GM19043 (cell line): ENCODE measurements at regions not wholly inside any gene's neighbourhood (a gene's known extent, or its start where the extent isn't known, plus 50 kb on each side); places are given as distances from the start of the nearest gene placed in this dataset.

Source experiments
- ATAC-seq: cut with Tn5 transposase; IDR thresholded peaks from one replicate; pipeline ENCODE4 v1.9.1; 2021; ENCODE audit warnings: low read depth; ENCODE audit not compliant: unreplicated experiment

DNA sequence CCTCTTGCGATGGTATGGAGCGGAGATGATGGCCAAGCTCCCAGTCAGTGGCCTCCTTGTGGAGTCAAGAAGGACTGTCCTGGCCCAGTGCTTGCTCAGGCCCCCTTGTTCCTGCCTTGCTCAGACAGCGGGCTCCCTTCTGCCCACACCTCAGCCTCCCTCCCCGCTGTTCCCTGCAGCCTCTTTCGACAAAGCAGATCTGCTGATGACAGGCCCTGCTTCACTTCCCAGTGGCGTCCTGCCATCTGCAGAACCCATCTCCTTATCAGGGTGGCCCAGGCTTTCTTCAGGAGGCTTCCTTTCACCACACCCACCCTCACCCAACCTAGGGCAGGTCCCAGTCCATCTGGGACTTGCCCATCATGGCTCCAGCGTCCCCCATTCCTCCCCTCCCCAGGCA lies 80.0 kb downstream of the CLDN34 start:
- ATAC-seq = no peak

DNA sequence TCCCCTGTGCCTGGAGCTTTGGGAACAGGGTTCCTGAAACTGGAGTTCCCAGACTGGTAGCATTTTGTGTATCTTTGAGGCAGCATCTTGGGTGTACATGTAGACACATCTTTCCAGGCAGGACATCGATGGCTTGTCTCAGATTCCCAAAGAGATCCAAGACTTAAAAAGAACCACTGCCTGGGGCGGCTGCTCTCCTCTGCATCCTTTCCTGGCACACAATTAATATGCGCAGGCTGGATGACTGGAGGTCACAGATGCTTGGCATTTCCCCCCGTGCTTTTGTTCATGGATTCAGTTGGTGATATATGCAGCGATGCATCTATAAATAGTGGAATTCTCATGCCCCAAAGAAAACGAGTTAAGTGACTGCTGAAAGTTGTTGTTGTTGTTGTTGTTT lies 80.5 kb downstream of the CLDN34 start:
- no peak for ATAC-seq

DNA sequence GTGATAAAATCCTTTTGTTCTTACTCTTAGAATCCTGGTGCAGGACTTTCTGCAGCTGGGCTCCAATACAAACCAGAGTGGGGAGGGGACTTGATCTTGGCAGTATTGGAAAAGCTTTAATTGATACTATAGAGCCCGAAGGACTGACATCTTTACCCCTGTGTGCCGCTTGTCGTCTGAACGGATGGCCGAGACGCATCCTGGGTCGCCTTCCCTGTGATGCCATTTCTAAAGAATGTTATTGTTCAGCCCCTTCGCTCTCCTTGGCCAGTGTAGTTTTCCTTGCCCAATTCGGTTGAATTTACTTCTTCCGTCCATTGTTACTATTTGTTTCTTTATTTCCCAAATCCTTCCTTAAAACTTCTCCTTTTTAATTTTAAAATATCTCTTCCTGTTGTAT lies 80.9 kb downstream of the CLDN34 start:
- no peak for ATAC-seq

DNA sequence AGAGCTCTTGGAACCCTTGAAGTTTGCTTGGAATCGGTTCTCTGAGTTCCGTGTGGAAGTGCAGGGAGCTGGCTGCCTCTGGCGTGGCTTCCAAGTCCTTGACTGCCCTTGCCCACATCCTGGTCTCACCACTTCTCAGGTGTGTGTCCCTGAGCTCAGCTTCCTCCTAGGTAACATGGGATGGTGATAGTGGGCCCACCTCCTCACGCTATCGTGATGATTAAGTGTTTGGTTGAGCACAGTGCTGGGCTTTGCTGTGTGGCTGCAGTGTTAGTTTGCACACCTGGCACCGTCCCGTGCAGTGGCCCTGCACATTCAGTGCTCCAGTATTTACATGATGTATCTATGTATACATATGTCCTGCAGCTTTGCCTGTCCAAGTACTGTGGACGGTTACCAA lies 81.5 kb downstream of the CLDN34 start:
- no peak for ATAC-seq

DNA sequence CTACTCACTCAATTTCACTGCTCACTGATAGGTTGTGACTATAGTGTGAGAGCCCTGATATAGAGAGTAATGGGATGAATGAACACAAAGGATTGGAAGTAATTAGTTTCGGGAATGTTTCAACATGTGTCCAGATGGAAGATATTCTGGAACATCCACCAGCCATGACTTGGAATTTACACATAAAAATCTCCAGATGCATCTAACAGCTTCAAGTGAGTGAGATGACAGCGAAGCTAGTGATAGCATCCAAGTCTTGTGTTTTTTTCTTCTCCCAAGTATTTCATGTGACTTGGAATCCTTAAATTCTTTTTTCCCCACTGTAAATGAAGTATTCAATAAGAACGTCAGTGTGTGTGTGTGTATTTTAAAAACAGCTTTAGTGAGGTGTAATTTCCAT lies 82.1 kb downstream of the CLDN34 start:
- ATAC-seq = no peak

DNA sequence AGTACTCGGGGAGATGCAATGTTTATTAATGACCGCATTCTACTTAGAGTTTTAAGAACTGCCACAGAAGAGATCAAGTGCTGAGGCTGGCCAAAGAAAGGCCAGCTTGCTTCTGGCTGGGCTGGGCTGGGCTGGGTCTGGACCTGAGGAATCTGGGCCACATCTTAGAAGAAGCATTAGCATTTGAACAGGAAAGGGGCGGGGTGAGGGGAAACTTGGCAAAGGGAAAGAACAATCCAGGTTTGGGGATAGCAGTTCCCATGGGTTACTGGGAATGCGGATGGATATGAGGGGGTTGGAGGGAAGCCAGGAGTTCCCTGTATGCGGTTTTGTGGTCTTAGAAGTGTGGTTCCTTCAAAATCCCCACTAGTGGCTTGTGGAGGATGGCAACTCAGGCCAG lies 83.3 kb downstream of the CLDN34 start:
- ATAC-seq = no peak

DNA sequence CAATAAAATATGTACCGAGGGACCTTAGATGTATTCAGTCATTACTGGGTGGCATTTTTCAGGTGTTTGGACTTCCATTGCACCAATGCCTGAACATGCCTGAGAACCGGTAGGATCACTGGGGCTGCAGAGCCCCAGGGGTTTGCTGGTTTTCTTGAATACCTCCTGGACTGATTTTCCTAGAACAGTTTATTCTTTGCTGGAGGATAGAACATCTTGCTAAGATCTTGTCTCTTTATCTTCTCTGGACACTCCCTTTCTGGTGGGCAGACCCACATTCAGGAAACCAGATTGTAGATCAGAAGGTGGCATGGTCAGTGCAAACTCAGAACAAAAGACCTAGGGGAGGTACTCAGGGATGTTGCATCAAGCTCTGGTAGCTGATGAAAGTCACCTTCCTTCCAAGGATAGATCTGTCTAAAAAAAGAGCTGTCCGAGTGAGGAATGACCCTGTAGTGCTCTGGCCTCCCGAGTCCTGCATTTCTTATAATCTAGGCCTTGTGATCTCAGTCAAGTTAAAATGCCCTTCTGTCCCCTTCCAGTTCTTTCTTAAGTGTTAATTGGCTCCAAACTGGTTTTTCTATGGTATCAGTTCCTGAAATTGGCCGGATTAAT lies 84.8 kb downstream of the CLDN34 start:
- ATAC-seq = no peak

DNA sequence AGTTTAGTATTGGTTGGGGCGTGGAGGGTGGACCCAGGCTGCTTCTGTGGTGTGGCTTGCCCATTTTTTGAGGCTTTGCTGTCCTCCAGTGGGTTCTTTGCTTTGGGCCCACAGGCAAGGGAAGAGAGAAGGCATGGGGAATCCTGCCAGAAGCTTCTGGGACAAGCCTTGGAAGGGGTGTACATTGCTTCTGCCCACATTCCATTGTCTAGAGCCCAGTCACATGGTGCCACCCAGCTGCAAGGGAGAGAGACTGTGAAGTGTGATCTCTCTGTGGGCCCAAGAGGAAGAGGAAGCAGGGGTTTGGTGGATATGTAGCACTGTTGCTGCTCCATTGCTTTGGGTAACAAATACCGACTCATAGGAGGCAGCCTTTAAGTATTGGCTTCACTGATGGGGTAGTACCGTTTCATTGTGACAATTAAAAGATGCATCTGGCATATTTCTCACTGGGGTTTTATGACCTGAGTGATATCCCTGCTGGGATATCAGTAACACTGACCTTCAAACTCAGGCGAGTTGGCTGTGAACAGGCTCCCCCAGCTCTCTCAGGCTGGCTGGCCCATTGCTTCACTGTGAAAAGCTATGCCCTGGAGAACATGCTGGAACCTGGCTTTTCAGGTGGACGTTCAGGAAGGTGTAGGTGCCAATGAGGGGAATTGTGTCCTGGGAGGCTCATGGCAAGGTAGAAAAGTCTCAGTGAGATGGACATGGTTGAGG lies 85.9 kb downstream of the CLDN34 start:
- no peak for ATAC-seq

DNA sequence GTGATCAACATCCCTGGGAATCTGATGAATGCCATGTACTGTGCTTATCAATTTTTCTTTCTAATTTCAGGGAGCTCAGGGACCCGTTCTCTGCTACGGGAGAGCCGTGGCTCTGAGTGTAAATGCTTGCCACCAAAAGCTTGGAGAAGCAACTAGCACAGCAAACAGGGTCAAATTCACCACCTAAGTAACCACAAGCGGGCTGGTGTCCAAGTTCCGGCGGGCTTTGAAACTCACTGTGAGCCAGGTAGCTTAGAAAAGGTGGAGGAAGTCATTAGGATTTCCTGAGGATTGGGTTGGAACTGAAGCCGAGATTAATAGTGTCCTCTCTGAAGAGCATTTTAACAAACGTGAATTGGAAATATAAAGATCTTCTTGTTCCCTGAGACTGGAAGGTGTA lies 87.2 kb downstream of the CLDN34 start:
- ATAC-seq = no peak

DNA sequence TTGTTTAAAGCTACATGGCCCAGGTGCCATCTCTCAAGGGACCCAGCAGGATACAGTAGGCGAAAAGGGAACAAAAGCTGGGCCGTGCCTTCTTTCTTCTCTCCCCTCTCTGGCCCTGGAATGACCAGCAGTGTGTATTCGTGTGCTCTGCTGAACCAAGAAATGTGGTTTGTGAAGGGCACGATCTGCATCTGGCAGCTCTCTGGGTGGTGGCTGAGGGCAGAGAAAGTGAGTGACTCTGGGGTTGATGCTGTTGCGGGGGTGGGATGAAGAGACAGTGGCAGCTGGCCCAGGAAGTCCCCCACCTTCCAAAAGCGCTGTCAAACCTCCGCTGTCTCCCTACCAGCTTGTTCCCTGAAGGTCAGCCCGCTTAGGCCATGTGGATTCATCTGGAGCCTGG lies 88.3 kb downstream of the CLDN34 start:
- no peak for ATAC-seq

DNA sequence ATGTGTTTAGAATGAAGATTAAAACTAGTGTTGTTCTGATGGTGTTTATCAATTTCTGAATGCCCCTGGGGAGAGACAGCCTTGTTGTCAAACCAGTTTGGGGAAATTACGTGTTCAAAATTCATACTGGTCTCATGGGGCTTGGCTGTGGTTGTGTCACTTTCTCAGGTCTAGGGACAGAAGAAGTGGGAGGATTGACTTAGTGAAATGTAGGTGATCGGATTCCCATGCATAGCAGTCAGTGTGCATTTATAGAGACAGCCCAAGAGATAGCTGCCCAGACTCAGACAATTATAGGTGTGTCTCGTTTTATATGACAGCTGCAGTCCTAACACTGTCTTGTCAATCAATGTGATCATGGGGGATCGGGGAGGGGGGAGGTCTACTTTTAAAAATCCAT lies 94.4 kb upstream of the CLCN4 start:
- ATAC-seq = peak; percentile 45

DNA sequence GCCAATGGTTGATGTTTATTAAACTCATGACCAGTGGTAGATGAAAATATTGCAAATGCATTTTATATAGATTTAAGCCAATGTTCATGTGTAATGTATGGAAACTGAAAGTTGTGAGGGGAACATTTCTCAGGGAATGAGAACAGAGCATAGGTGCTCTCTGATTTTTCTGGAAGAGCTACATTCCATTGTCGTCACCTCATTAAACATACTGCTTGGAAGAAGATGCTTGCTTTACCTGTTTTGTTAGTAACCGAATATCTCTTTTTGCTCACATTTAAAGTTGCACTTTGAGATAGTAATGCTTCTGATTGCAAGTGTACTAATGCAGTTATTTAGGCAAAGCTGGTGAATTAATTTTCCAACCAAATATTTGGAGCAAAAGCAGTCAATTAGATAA lies 93.8 kb upstream of the CLCN4 start:
- ATAC-seq = no peak

DNA sequence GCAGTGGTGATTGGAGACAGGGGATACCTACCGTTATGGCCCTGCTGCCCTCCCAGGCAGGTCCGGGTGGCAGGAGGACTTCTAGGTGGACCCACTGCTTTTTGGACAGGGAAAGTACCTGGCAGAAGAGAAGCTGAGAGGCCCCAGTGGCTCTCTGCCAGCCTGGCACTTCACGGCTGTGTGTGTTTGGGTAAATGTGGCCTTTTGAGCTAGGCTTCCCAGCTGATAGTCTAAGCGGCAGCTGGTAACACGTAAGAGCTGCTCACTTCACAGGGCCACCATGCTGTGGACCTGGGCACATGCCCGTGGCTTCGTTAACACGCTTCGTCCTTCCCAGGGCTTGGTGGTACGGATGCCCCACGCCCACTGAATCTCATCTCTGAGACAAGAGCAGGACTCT lies 92.0 kb upstream of the CLCN4 start:
- ATAC-seq = no peak

DNA sequence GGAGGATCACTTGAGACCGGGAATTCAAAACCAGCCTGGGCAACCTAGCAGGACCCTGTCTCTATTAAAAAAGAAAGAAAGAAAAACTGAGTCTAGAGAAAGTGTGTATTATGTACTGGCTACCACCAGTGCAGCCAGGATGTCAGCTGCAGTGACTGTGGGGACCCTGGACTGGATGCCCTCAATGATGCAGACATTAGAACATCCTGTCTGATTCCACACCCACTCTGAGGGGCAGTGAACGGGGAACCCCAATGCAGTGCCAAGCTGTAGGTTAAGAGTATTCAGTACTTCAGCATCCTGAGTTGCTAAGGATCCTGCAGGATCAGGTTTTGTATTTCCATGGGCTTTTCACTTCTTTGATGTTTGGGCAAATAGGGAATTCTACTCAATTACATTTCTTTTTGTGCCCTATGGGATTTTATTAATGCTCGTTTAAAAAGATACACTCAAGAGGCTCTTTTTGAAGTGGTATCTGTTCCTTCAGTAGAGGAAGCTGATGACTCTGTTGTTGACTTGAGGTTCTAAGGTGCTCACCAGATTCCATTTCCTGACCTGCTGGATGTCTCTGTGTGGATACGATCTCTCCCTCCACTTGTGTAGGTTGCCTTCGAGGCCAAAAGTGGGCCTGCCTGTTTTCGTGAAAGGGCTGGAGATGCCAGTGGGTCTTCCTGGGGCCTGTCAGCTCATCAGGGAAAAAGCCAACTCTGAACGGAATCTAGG lies 85.9 kb upstream of the CLCN4 start:
- no peak for ATAC-seq

DNA sequence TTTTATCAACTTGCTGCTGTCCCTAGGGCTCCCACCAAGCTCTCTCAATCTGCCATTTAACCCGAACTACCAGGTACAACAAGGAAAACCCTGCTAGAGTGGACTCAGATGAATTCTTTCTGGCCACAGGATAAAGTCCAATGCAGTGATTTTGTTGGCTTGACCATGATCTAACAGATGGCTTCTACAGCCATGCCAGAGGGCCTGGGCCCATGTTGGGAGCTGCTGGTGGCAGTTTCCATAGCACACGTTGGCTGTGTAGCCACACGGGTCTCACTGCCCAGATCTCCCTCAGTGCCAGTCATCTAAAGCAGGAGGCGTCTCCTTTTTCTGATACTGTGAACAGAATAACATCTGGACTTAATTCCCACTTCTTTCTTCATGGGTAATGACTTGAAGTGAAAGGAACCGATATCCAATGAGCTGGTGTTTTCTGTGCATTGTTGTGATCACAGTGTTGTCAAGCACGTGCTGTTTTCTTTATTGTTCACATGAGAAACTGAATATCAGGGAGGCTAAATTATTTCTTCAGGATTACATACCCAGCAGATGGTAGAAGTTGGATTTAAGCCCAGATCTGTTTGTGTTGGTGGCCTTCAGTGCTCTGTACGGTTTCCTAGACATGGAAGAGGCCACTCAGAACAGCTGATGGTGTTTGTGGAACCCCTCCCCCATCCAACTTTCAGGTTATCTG lies 85.2 kb upstream of the CLCN4 start:
- ATAC-seq = no peak

DNA sequence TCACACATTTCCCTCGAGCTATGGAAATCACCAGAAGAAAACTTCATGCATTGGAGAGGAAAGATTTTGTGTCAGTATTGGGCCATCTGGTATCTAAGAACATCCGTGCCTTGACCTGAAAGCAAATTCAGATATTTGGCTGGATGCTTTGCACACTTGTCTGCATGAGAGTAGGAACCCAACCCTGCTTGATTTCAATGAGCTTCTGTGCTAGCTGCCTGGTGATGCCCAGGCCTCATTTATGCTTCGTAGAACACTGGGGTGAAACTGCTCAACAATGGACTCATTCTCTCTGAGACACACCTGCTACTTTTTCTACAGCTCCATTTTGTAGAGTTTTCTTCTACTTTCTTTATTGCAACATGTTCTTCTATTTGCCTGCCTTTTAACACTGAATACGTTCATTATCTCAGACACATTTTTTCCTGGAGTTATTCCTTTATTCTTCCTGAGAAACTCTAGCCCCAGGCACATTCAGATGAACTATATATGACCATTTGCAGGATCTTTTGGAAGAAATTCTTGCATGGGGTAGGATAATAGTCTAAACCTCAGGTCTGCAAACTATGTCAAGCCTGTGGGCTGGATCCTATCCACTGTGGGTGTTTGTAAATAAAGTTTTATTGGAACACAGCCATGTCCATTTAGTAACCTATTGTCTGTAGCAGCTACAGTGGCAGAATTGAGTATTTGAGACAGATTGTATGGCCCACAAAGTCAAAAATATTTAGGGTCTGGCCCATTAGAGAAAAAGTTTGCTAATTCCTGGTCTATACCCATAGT lies 83.8 kb upstream of the CLCN4 start:
- no peak for ATAC-seq

DNA sequence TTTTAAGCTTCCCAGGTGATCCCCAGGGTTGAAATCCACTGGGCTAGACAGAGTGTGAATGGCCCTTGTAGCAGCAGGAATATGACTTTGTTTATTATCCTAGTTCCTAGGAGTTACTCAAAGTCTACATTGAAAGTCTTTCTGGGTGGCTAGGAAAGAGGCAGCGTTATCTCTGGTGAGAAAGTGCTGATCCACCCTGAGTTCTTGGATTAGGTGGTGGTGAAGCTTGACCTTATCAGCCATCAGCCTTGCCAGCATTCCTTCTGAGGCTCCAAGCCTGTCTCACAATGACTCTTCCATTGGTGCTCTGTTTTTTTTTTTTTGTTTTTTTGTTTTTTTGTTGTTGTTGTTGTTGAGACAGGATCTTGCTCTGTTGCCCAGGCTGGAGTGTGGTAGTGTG lies 83.1 kb upstream of the CLCN4 start:
- ATAC-seq = no peak

DNA sequence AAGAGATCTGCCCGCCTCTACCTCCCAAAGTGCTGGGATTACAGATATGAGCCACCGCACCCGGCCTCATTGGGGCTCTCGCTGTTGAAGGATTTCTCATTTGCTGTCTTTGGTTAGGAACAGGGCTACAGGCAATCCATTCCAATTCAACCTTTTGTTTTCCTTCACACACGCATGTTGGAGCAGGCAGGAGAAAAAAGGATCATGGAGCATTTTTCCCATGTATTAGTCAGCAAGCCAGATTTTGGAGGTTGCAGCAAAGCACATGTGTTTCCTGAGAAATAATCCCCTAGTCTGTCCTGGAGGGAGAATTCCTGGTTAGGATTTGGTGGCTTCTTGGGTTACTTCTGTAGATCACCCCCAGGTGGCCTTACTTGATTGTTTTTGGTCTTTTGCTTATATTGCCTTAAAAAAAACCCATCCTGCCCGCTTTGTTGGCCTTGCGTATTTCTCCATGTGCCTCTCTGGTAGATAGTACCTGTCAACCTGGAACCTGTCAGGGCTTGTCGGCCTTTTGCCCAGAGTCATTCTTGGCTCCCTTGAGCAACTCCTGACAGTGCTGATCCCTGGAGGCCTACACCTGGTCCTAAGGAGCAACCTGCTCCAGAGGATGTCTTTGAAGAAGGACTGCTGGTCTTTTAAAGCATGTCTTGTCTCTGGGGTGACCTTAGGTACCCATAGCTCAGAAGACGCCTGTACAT lies 82.4 kb upstream of the CLCN4 start:
- no peak for ATAC-seq

DNA sequence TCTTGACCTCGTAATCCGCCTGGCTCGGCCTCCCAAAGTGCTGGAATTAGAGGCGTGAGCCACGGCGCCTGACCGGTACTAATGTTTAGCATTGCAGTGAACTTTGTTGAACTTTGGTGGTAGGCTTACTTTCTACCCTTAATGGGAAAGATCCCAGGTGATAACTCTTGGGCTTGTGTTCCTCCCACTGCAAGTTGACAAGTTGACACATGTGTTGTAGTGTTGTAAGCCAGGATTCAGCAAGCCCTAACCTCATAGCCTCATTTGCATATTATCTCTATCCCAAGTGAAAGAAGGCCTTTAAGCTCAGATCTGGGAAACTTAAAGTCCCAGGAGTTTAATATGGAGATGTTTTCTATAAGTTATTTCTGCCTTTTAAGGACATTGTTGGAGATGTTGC lies 80.0 kb upstream of the CLCN4 start:
- ATAC-seq = no peak
